NCI-H146 (cell line): ENCODE measurements at regions not wholly inside any gene's neighbourhood (a gene's known extent, or its start where the extent isn't known, plus 50 kb on each side); places are given as distances from the start of the nearest gene placed in this dataset.

Source experiments
- DNase-seq: peaks from one replicate; lab custom pipeline; 2025; lab: John Stamatoyannopoulos, UW

DNA sequence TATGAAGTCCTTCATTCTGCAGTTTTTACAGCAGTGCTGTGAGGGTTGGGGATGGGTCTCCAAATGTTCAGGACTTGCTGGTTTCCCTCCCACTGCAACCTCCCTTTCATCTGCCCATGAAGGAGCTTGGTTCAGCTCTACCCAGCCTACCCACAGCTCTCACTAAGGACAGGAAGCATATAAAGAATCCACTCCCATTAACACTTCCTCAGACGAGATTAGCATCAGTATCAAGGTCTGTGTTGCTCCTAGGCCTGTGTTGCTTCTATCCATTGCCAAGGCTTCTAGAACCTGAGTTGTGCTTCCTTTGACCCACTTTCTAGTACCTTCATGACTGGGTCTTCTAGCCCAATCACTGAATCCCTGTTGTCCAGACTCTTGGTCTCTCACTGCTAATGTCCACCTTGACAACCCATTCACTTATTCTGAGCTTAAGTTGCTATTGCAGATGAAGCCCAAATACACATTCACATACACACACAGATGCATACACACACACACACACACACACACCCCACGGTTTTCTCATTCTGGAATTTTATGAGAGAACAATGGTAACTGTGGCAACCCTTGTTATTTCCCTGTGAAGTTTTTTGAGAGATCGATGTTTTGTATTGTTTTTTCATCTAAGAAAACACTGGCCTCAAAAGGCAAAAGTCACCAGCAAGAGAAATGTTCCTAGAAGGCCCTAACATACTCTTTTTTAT lies 248.1 kb downstream of the MTERF1 start:
- DNase-seq: peak; percentile 69

GRCh38 chr7:91633013-91633441 lies 247.5 kb downstream of the MTERF1 start:
- DNase-seq: peak; percentile 95

DNA sequence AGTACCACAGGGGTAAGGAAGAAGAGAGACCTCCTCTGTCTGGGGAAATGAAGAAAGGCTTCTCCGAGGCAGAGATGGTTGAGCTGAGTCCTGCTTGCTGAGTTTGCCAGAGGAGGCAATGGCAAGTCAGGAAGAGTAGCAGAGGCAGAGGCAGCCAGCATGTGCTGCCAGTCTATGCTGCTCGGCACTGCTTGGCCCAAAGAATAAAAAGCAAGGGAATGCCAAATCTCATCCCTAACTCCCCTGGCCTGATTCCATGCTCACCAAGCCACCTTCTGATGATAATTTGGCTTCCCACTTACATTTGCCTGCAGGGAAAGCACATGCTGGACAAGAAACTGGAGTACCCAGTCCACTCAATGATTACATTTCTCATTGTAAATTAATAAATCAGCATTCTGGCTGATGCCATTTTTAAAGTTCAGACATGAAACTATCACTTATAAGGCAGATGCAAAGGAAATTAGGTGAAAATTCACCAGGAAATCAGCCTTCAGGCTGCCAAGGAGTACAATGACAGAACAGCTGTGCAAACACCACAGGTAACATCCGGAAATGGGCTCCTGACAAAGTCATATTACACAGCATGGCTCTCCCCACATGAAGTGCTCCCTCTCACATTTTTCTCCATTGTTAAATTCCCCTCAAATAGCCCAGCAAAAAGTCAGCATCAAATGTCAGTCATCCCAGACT lies 245.9 kb downstream of the MTERF1 start:
- DNase-seq: peak; percentile 98

- peak; percentile 73 for DNase-seq
These were observed 244.3 kb downstream of the MTERF1 start for GRCh38 chr7:91636129-91636724.

DNA sequence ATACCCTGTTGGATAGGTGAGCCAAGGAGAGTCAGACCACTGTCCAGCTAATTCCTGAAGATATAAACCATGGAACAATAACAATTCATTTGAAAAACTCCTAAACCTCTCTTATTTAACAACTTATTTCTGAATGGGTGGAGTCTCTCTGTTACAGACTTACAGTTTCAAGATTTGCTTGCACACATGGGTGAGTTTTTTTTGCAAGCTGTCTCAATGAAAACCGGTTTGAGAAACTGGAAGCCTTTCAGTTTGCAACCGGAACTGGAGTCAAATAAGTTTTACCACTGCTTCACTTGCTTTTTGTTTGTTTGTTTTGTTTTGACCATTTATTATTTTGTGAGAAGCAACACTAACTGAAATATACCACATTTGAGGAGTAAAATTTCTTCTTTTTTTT lies 243.8 kb downstream of the MTERF1 start:
- DNase-seq: no peak

DNA sequence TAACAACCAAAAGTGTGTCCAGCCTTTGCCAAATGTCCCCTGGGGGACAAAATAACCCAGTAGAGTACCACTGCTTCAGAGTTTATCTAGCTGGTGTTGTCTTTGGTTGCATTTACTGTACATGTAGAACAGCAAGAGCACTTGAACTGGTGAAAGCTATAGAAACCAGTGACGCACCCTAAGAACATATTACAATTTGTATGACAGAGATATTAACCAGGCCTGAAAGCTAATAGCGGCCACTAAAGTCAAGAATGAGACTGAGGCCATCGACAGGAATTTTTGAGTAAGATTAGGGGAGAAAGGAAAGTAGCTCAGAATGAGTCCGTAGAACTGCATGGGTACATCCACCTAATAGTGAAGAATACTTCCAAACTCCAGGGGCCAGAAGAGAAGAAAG lies 236.2 kb downstream of the MTERF1 start:
- DNase-seq: no peak

DNA sequence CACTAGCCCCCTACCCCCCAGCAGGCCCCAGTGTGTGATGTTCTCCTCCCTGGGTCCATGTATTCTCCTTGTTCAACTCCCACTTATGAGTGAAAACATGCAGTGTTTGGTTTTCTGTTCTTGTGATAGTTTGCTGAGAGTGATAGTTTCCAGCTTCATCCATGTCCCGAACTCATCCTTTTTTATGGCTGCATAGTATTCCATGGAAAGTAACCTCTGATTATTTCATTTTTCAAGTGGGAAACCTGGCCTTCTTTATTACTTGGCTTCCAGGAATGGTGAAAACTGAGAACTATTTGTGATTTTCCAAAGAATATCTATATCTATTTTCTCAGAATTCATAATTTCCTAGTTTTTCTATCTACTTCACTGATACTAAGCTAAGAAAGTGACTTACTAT lies 235.0 kb downstream of the MTERF1 start:
- no peak for DNase-seq

DNA sequence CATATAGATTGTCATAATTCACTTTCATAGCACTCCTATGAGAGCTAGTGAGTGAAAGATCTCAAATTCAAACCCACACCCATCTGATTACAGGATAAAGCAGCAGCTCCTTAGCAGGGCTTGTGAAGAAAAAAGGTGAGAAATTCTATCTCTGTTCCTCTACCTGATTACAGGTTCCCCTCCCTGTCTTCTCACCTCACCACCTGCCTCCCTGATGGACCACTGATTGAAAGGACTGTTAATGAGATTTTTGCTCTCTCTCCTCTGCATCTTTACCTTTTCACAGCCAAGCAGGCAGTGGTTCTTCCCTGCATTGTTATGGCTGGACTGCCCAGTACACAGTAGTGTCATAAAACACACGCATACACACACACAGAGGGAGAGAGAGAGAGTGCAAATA lies 228.5 kb downstream of the MTERF1 start:
- DNase-seq: no peak

GRCh38 chr7:91653286-91653685 lies 227.2 kb downstream of the MTERF1 start:
- no peak for DNase-seq

DNA sequence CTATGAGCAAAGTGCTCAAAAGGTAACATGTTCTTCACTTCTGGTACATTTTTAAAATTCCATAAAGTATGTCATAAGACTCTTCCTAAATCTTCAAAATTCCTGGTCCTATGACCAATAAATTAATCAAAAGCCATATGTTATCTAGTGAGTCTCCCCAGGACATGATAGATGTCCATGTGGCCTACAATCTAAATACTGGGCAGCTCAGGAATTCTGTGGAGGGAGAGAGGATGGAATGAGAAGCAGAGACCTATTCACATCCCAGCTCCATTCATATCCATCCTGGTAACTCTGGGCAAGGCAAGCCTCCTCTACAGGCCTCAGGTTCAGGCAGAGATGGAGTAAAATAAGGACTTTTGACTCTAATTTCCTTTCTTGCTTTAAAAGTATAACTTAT lies 224.8 kb downstream of the MTERF1 start:
- no peak for DNase-seq

- DNase-seq: no peak
These were observed 223.7 kb downstream of the MTERF1 start for GRCh38 chr7:91656541-91657482.

DNA sequence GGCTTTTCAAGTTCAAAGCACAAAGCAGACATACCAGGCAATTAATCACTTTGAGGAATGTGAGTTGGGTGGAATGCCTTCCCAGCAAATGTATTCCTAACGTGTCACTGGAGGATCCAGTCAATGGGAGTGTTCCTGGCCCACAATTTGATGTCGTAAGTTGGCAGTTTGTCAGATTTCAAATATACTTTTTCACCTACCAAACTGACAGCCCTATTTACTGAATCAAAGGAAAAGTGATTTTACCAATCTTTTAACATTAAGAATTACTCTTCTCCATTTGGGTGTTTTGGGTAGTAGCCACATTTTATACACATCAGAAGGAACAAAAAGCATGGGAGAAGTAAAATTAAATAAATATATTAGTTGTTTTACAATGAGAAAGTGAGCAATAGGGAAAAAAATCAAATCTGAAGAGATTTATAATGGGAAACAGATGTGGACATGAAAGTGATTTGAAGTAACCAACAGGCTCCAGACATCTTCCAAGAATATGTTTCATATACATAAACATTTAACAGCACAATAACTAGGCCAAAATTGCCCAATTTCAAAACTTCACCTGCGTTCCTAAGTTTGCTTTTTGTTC lies 222.9 kb downstream of the MTERF1 start:
- DNase-seq: no peak

DNA sequence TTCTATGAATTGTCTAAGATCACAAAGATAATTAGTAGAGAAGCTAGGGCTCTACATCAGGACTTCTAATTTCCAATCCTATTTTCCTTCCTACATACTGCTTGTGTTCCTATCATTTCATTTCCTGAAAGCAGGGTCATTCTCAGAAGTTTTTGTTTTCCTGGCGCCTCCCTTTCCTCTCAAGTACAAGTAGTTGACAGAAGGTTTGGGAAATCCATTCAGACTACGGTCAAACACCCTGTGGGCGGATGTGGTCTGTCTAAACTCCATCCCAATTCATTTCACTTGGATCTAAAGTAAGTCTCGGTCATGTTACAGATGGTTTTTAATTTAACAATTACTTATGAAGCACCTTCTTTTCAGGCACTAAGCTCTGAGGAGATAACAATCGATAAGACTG lies 221.4 kb downstream of the MTERF1 start:
- DNase-seq: no peak

- no peak for DNase-seq
These were observed 219.7 kb downstream of the MTERF1 start for GRCh38 chr7:91660734-91661356.

- DNase-seq: no peak
These were observed 218.8 kb downstream of the MTERF1 start for GRCh38 chr7:91661727-91662126.

- no peak for DNase-seq
These were observed 212.3 kb downstream of the MTERF1 start for GRCh38 chr7:91668217-91668616.

GRCh38 chr7:91671245-91671644 lies 209.3 kb downstream of the MTERF1 start:
- no peak for DNase-seq

DNA sequence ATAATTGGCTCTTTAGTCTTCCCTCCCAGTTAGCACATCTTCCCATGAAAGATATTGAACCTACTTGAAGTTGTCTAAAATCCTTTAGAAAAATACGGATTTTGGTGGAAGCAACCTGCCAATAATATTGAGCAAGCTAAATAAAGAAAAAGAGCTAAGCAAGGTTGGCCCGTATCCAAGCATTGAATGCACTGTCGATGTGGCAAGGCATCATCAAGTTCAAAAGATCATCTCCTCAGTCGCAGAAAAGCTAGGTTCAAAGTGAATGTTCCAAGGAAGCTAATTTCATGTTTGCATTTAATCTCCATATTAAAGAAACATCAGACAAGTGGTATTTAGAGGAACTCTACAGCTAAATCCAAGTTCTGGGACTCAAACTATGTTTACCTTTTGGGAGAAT lies 206.0 kb downstream of the MTERF1 start:
- DNase-seq: no peak

DNA sequence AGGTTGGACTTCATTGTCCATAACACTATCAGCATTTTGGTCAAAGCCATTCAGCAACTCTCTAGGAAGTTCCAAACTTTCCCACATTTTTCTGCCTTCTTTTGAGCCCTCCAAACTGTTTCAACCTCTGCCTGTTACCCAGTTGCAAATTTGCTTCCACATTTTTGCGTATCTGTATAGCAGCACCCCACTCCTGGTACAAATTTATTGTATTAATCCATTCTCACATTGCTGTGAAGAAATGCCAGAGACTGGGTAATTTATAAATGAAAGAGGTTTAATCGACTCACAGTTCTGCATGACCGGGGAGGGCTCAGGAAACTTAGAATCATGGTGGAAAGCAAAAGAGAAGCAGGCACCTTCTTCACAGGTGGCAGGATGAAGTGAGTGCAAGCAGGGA lies 198.8 kb downstream of the MTERF1 start:
- DNase-seq: no peak

DNA sequence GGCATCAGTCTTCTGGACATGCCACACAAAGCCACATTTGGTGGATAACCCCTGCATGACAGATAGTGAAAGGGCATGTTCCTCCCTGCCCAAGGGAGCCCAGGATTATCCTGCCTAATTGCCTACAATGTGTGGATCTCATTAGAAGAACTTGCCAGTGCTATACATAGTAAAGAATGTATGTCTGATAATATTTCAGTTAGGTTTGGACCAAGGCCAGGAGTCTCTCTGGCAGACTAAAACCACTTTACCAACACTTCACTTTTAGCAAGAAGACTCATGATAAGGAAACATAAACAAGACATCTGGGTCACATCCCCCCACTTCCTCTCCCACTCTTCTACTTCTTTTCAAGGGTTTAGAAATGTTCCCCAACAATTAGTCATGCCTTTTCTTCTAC lies 196.7 kb downstream of the MTERF1 start:
- DNase-seq: no peak

DNA sequence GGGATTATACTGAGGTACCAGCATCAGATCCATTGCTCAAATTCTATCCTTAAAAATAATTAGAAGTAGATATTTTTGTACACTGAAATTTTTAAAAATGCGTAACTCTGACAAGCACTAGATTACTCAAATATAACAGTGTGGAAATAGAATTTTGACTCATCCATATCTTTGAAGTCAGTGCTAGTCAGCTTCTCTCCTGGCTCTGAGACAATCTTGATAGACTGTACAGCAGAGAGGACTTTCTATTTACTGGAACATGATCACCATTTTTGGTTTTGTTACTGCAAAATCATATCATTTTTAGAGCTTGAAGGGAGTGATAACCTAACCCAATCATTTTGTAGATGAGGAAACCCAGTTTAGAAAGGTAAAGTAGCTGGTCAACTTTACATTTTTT lies 195.0 kb downstream of the MTERF1 start:
- no peak for DNase-seq
